HepG2 (cell line): ENCODE measurements at regions not wholly inside any gene's neighbourhood (a gene's known extent, or its start where the extent isn't known, plus 50 kb on each side); places are given as distances from the start of the nearest gene placed in this dataset.
A peak's percentile ranks its signal among the peaks of the same experiment; 100 is the strongest.

Source experiments
- ATAD3A ChIP-seq: sonication (generic); formaldehyde crosslinking; IDR thresholded peaks from 2 replicates; pipeline ENCODE4 v1.4.0; 2020; ENCODE audit warnings: missing genetic modification reagents
- ATM ChIP-seq: fragments of 450-650 bp; IDR thresholded peaks from 2 replicates; pipeline ENCODE4 v1.7.1; 2017; ENCODE audit warnings: mild to moderate bottlenecking, borderline replicate concordance
- EEA1 ChIP-seq: sonication (generic); formaldehyde crosslinking; IDR thresholded peaks from 2 replicates; pipeline ENCODE4 v1.5.1; 2020; ENCODE audit warnings: mild to moderate bottlenecking, missing genetic modification reagents, borderline replicate concordance
- HES4 ChIP-seq: sonication (generic); formaldehyde crosslinking; IDR thresholded peaks from 2 replicates; pipeline ENCODE4 v1.9.0; 2021; ENCODE audit warnings: mild to moderate bottlenecking, missing genetic modification reagents, borderline replicate concordance
- HOXA3 ChIP-seq: sonication (generic); formaldehyde crosslinking; IDR thresholded peaks from 2 replicates; pipeline ENCODE4 v1.5.0; 2020; ENCODE audit warnings: missing genetic modification reagents
- KDM3A ChIP-seq: IDR thresholded peaks from 2 replicates; pipeline ENCODE4 v1.6.1; 2018; ENCODE audit warnings: low read depth, missing compliant biosample characterization
- KDM6A ChIP-seq: IDR thresholded peaks from 2 replicates; pipeline ENCODE4 v1.6.1; 2016; ENCODE audit warnings: low read depth
- POLR2A ChIP-seq, 2 experiments: IDR thresholded peaks; 2 replicates each; pipeline ENCODE4 v1.6.1; 2011; ENCODE audit warnings: low read depth in 2 of 2, low read length in 2 of 2, mild to moderate bottlenecking in 1 of 2, moderate library complexity in 1 of 2; ENCODE audit not compliant: insufficient read depth in 1 of 2
- RFXAP ChIP-seq: sonication (generic); formaldehyde crosslinking; IDR thresholded peaks from 2 replicates; pipeline ENCODE4 v1.4.0; 2020; ENCODE audit warnings: missing genetic modification reagents, borderline replicate concordance
- SIN3A ChIP-seq: IDR thresholded peaks from 2 replicates; pipeline ENCODE4 v1.6.1; 2011; ENCODE audit warnings: low read depth, mild to moderate bottlenecking, control low read depth, low read length, borderline replicate concordance
- SOX6 ChIP-seq, 2 experiments: fragments of 450-650 bp in 1 of 2; sonication (generic) in 1 of 2; formaldehyde crosslinking in 1 of 2; IDR thresholded peaks; 2 replicates each; pipeline versions ENCODE4 v1.4.0 to v1.6.1; 2017 to 2020; ENCODE audit warnings: antibody characterized with exemption in 1 of 2, mild to moderate bottlenecking in 1 of 2, missing genetic modification reagents in 1 of 2
- SSRP1 ChIP-seq: IDR thresholded peaks from 2 replicates; pipeline ENCODE4 v1.6.1; 2016; ENCODE audit warnings: control low read depth
- ZFX ChIP-seq: sonication (generic); formaldehyde crosslinking; IDR thresholded peaks from 2 replicates; pipeline ENCODE4 v1.4.0; 2020; ENCODE audit warnings: mild to moderate bottlenecking, low read depth, missing genetic modification reagents, moderate library complexity
- ZKSCAN8 ChIP-seq: IDR thresholded peaks from 2 replicates; pipeline ENCODE4 v1.6.1; 2016; ENCODE audit warnings: borderline replicate concordance, missing genetic modification reagents, missing compliant biosample characterization
- ZNF619 ChIP-seq: sonication (generic); formaldehyde crosslinking; IDR thresholded peaks from 2 replicates; pipeline ENCODE4 v1.4.0; 2020; ENCODE audit warnings: mild to moderate bottlenecking, missing genetic modification reagents
- ZSCAN21 ChIP-seq: sonication (generic); formaldehyde crosslinking; IDR thresholded peaks from 2 replicates; pipeline ENCODE4 v1.8.0; 2022; ENCODE audit warnings: mild to moderate bottlenecking, missing genetic modification reagents, moderate library complexity, borderline replicate concordance
- TF ChIP-seq, protein P1 (sequence below): sonication (generic); formaldehyde crosslinking; IDR thresholded peaks from 2 replicates; pipeline ENCODE4 v1.4.0; 2020; ENCODE audit warnings: mild to moderate bottlenecking, missing genetic modification reagents
- TF ChIP-seq, protein P2 (sequence below), 2 experiments: sonication (generic) in 1 of 2; formaldehyde crosslinking in 1 of 2; IDR thresholded peaks; 2 replicates each; pipeline versions ENCODE4 v1.4.0 to v1.6.1; 2018 to 2020; ENCODE audit warnings: missing genetic modification reagents in 2 of 2, borderline replicate concordance in 1 of 2, low read depth in 1 of 2, mild to moderate bottlenecking in 1 of 2, missing biosample characterization in 1 of 2
- TF ChIP-seq, protein P3 (sequence below): sonication (generic); formaldehyde crosslinking; IDR thresholded peaks from 2 replicates; pipeline ENCODE4 v1.9.0; 2021; ENCODE audit warnings: missing genetic modification reagents, borderline replicate concordance
- TF ChIP-seq, protein P4 (sequence below): sonication (generic); formaldehyde crosslinking; IDR thresholded peaks from 2 replicates; pipeline ENCODE4 v1.5.0; 2020; ENCODE audit warnings: missing genetic modification reagents
- TF ChIP-seq, protein P5 (sequence below): sonication (generic); formaldehyde crosslinking; IDR thresholded peaks from 2 replicates; pipeline ENCODE4 v1.4.0; 2020; ENCODE audit warnings: missing genetic modification reagents

DNA sequence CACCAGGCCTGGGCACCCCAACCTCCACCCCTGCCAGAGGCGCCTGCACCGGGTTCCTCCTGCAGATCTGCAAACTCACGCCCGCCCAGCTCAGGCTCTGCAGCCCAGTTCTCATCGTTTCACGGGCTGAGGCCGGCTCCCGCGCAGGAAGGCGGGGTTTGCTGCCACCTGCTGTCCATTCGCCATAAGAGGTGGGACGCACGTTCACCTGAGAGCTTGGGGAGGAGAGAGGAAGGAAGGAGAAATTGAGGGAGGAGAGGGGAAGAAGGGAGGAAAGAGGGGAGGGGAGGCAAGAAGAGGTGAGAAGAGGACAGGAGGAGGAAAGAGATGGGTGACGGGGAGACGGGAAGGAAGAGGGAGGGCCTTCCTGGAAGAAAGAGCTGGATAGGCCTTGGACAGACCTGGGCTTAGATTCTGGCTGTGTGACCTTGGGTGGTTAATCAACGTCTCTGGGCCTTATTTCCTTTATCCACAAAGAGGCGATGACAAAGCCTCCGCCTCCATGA, 114.5 kb downstream of the ADRA2C start (continued):
- TF ChIP-seq SSRP1 (no peak), ZKSCAN8 (CRISPR knock-in tag) (no peak), HOXA3 (no peak), KDM3A (CRISPR knock-in tag) (0 out of 2 replicates have a peak, but pooled peaks have one; percentile 80), POLR2A (IDR thresholded peaks at IDR 0.05; ENCODE audit: insufficient read depth in 1 of 2, low read depth in 2 of 2, low read length in 2 of 2) (no peak), KDM6A (CRISPR knock-in tag) (no peak), RFXAP (CRISPR knock-in tag) (no peak), ATM (no peak), ZSCAN21 (no peak), EEA1 (CRISPR knock-in tag) (no peak), SOX6 (IDR thresholded peaks at IDR 0.05) (no peak), SOX6 (CRISPR knock-in tag; IDR thresholded peaks at IDR 0.05) (no peak; the same call in 1 of the 2 replicates), HES4 (CRISPR knock-in tag) (no peak), ATAD3A (CRISPR knock-in tag) (no peak), ZFX (CRISPR knock-in tag) (peak; percentile 45; the same call in 1 of the 2 replicates), ZNF619 (no peak), SIN3A (no peak)
- TF ChIP-seq, protein P1, sequence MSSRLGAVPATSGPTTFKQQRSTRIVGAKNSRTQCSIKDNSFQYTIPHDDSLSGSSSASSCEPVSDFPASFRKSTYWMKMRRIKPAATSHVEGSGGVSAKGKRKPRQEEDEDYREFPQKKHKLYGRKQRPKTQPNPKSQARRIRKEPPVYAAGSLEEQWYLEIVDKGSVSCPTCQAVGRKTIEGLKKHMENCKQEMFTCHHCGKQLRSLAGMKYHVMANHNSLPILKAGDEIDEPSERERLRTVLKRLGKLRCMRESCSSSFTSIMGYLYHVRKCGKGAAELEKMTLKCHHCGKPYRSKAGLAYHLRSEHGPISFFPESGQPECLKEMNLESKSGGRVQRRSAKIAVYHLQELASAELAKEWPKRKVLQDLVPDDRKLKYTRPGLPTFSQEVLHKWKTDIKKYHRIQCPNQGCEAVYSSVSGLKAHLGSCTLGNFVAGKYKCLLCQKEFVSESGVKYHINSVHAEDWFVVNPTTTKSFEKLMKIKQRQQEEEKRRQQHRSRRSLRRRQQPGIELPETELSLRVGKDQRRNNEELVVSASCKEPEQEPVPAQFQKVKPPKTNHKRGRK, result peak; percentile 73
- TF ChIP-seq, protein P2, sequence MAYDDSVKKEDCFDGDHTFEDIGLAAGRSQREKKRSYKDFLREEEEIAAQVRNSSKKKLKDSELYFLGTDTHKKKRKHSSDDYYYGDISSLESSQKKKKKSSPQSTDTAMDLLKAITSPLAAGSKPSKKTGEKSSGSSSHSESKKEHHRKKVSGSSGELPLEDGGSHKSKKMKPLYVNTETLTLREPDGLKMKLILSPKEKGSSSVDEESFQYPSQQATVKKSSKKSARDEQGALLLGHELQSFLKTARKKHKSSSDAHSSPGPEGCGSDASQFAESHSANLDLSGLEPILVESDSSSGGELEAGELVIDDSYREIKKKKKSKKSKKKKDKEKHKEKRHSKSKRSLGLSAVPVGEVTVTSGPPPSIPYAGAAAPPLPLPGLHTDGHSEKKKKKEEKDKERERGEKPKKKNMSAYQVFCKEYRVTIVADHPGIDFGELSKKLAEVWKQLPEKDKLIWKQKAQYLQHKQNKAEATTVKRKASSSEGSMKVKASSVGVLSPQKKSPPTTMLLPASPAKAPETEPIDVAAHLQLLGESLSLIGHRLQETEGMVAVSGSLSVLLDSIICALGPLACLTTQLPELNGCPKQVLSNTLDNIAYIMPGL (CRISPR knock-in tag; IDR thresholded peaks at IDR 0.05; ENCODE audit: borderline replicate concordance in 1 of 2, low read depth in 1 of 2), result peak; percentile 26 to 66; a peak in 2 of 4 replicates
- TF ChIP-seq, protein P3, sequence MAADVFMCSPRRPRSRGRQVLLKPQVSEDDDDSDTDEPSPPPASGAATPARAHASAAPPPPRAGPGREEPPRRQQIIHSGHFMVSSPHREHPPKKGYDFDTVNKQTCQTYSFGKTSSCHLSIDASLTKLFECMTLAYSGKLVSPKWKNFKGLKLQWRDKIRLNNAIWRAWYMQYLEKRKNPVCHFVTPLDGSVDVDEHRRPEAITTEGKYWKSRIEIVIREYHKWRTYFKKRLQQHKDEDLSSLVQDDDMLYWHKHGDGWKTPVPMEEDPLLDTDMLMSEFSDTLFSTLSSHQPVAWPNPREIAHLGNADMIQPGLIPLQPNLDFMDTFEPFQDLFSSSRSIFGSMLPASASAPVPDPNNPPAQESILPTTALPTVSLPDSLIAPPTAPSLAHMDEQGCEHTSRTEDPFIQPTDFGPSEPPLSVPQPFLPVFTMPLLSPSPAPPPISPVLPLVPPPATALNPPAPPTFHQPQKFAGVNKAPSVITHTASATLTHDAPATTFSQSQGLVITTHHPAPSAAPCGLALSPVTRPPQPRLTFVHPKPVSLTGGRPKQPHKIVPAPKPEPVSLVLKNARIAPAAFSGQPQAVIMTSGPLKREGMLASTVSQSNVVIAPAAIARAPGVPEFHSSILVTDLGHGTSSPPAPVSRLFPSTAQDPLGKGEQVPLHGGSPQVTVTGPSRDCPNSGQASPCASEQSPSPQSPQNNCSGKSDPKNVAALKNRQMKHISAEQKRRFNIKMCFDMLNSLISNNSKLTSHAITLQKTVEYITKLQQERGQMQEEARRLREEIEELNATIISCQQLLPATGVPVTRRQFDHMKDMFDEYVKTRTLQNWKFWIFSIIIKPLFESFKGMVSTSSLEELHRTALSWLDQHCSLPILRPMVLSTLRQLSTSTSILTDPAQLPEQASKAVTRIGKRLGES, result no peak
- TF ChIP-seq, protein P4, sequence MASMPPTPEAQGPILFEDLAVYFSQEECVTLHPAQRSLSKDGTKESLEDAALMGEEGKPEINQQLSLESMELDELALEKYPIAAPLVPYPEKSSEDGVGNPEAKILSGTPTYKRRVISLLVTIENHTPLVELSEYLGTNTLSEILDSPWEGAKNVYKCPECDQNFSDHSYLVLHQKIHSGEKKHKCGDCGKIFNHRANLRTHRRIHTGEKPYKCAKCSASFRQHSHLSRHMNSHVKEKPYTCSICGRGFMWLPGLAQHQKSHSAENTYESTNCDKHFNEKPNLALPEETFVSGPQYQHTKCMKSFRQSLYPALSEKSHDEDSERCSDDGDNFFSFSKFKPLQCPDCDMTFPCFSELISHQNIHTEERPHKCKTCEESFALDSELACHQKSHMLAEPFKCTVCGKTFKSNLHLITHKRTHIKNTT (CRISPR knock-in tag), result no peak
- TF ChIP-seq, protein P5, sequence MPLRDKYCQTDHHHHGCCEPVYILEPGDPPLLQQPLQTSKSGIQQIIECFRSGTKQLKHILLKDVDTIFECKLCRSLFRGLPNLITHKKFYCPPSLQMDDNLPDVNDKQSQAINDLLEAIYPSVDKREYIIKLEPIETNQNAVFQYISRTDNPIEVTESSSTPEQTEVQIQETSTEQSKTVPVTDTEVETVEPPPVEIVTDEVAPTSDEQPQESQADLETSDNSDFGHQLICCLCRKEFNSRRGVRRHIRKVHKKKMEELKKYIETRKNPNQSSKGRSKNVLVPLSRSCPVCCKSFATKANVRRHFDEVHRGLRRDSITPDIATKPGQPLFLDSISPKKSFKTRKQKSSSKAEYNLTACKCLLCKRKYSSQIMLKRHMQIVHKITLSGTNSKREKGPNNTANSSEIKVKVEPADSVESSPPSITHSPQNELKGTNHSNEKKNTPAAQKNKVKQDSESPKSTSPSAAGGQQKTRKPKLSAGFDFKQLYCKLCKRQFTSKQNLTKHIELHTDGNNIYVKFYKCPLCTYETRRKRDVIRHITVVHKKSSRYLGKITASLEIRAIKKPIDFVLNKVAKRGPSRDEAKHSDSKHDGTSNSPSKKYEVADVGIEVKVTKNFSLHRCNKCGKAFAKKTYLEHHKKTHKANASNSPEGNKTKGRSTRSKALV (CRISPR knock-in tag), result no peak
